Peyer's patch (tissue), 4 donors: ENCODE measurements at regions not wholly inside any gene's neighbourhood (a gene's known extent, or its start where the extent isn't known, plus 50 kb on each side); places are given as distances from the start of the nearest gene placed in this dataset.
"Not testable (repeated sequence)": the region's sequence is repeated elsewhere in the genome, so short reads cannot be mapped to it uniquely, and the experiment has no call there.

ENCODE experiments used
- DNase-seq, 3 donors: peaks; one replicate each; pipeline ENCODE4 v3.0.0-alpha.2; 2017 to 2019
- H3K27ac ChIP-seq, 4 donors: fragments of 200-600 bp; sonication (generic); one replicate each; pipeline ENCODE4 v1.5.1; 2016 to 2019
- H3K27me3 ChIP-seq, 2 donors: fragments of 200-600 bp; sonication (generic); one replicate each; pipeline ENCODE4 v1.5.1; 2019
- H3K36me3 ChIP-seq, 3 donors: fragments of 200-600 bp; sonication (generic); one replicate each; pipeline ENCODE4 v1.5.1; 2016 to 2019
- H3K4me1 ChIP-seq, 4 donors: fragments of 200-600 bp; sonication (generic); one replicate each; pipeline ENCODE4 v1.5.1; 2016 to 2019
- H3K4me3 ChIP-seq, 4 donors: fragments of 200-600 bp; sonication (generic); 1 replicate in 3 of 4; 2 replicates in 1 of 4; pipeline ENCODE4 v1.5.1; 2016 to 2019; ENCODE audit warnings: mild to moderate bottlenecking in 1 of 4
- H3K9me3 ChIP-seq, 4 donors: fragments of 200-600 bp; sonication (generic); one replicate each; pipeline ENCODE4 v1.5.1; 2016 to 2019; ENCODE audit warnings: mild to moderate bottlenecking in 1 of 4
- CTCF ChIP-seq, 6 experiments: fragments of 450-650 bp in 4 of 6; fragments of 200-600 bp in 2 of 6; sonication (generic) in 1 of 6; IDR thresholded peaks; one replicate each; pipeline ENCODE4 v1.5.1; 2017 to 2019; ENCODE audit warnings: antibody characterized with exemption in 6 of 6, mild to moderate bottlenecking in 3 of 6, moderate library complexity in 1 of 6
- POLR2A ChIP-seq, 2 donors: fragments of 450-650 bp; IDR thresholded peaks; one replicate each; pipeline ENCODE4 v1.5.1; 2017; ENCODE audit warnings: antibody characterized with exemption in 2 of 2, mild to moderate bottlenecking in 2 of 2, moderate library complexity in 2 of 2

GRCh38 chr5:1959725-1960581, 77.2 kb upstream of the IRX4 start:
- TF ChIP-seq CTCF (IDR thresholded peaks at IDR 0.05) = no peak
- no peak for TF ChIP-seq POLR2A (IDR thresholded peaks at IDR 0.05)
- Histone ChIP-seq H3K36me3 (no peaks in the 10 kb centered on the region), H3K9me3 (no peaks in the 10 kb centered on the region), H3K4me1 (no peaks in the 10 kb centered on the region), H3K4me3 (no peak overlapping the region), H3K27me3 (no peaks in the 10 kb centered on the region), H3K27ac (no peak overlapping the region)
- DNase-seq = no peak

- Histone ChIP-seq H3K27ac (no peak overlapping the region), H3K4me1 (no peaks in the 10 kb centered on the region), H3K4me3 (no peak overlapping the region), H3K9me3 (no peaks in the 10 kb centered on the region), H3K27me3 (no peaks in the 10 kb centered on the region), H3K36me3 (no peaks in the 10 kb centered on the region)
- no peak for TF ChIP-seq CTCF (IDR thresholded peaks at IDR 0.05)
- no peak for TF ChIP-seq POLR2A (IDR thresholded peaks at IDR 0.05)
- DNase-seq = no peak
Observed at GRCh38 chr5:1959231-1959630, 76.5 kb upstream of the IRX4 start.

GRCh38 chr5:1958211-1959010, 75.7 kb upstream of the IRX4 start:
- no peak overlapping the region for H3K27ac ChIP-seq
- no peaks in the 10 kb centered on the region for H3K27me3 ChIP-seq
- TF ChIP-seq CTCF (IDR thresholded peaks at IDR 0.05) (no peak), POLR2A (IDR thresholded peaks at IDR 0.05) (no peak)
- H3K4me1 ChIP-seq = no peaks in the 10 kb centered on the region
- H3K36me3 ChIP-seq = no peaks in the 10 kb centered on the region
- no peak overlapping the region for H3K4me3 ChIP-seq
- no peak for DNase-seq
- H3K9me3 ChIP-seq = no peaks in the 10 kb centered on the region

GRCh38 chr5:1955586-1955985, 72.9 kb upstream of the IRX4 start:
- TF ChIP-seq CTCF (IDR thresholded peaks at IDR 0.05) (no peak), POLR2A (IDR thresholded peaks at IDR 0.05) (no peak)
- Histone ChIP-seq H3K36me3 (no peaks in the 10 kb centered on the region), H3K9me3 (no peaks in the 10 kb centered on the region), H3K27me3 (no peaks in the 10 kb centered on the region), H3K4me3 (no peak overlapping the region), H3K27ac (no peak overlapping the region), H3K4me1 (no peaks in the 10 kb centered on the region)
- no peak for DNase-seq

GRCh38 chr5:1953710-1954109, 71.0 kb upstream of the IRX4 start:
- not testable (repeated sequence) for H3K27ac ChIP-seq, H3K9me3 ChIP-seq, H3K27me3 ChIP-seq, H3K4me3 ChIP-seq, H3K4me1 ChIP-seq, H3K36me3 ChIP-seq, DNase-seq

- no peak overlapping the region for H3K27ac ChIP-seq
- no peaks in the 10 kb centered on the region for H3K9me3 ChIP-seq
- H3K4me1 ChIP-seq = no peaks in the 10 kb centered on the region
- H3K27me3 ChIP-seq = no peaks in the 10 kb centered on the region
- H3K4me3 ChIP-seq = no peak overlapping the region
- no peaks in the 10 kb centered on the region for H3K36me3 ChIP-seq
- no peak for DNase-seq
- TF ChIP-seq CTCF (IDR thresholded peaks at IDR 0.05) = no peak
- TF ChIP-seq POLR2A (IDR thresholded peaks at IDR 0.05) = no peak
Observed at GRCh38 chr5:1952444-1953099, 69.8 kb upstream of the IRX4 start.
